HG02870 (cell line): ENCODE measurements at regions not wholly inside any gene's neighbourhood (a gene's known extent, or its start where the extent isn't known, plus 50 kb on each side); places are given as distances from the start of the nearest gene placed in this dataset.

Source experiments
- ATAC-seq: cut with Tn5 transposase; IDR thresholded peaks from one replicate; pipeline ENCODE4 v1.9.1; 2021; ENCODE audit warnings: mild to moderate bottlenecking, moderate library complexity; ENCODE audit not compliant: unreplicated experiment

GRCh38 chr12:34361721-34362316 lies 339.5 kb downstream of the ALG10 start:
- ATAC-seq: no peak

GRCh38 chr12:34363050-34363673 lies 340.9 kb downstream of the ALG10 start:
- no peak for ATAC-seq

- no peak for ATAC-seq
Measured at GRCh38 chr12:34368079-34368478, 345.8 kb downstream of the ALG10 start.

GRCh38 chr12:34371050-34371449 lies 348.8 kb downstream of the ALG10 start:
- ATAC-seq: no peak

GRCh38 chr12:34372003-34372402 lies 349.7 kb downstream of the ALG10 start:
- no peak for ATAC-seq

GRCh38 chr12:34373926-34374325 lies 351.6 kb downstream of the ALG10 start:
- no peak for ATAC-seq

- ATAC-seq: no peak
Measured at GRCh38 chr12:34376133-34376799, 354.0 kb downstream of the ALG10 start.

- no peak for ATAC-seq
Measured at GRCh38 chr12:34377243-34378035, 355.1 kb downstream of the ALG10 start.

GRCh38 chr12:34379142-34379541 lies 356.8 kb downstream of the ALG10 start:
- ATAC-seq: no peak

- no peak for ATAC-seq
Measured at GRCh38 chr12:34384693-34385092, 362.4 kb downstream of the ALG10 start.

- no peak for ATAC-seq
Measured at GRCh38 chr12:34386016-34386415, 363.7 kb downstream of the ALG10 start.

GRCh38 chr12:34386621-34387255 lies 364.4 kb downstream of the ALG10 start:
- no peak for ATAC-seq

- no peak for ATAC-seq
Measured at GRCh38 chr12:34387711-34388635, 365.7 kb downstream of the ALG10 start.

GRCh38 chr12:34388636-34389377 lies 366.5 kb downstream of the ALG10 start:
- no peak for ATAC-seq

- ATAC-seq: no peak
Measured at GRCh38 chr12:34389378-34390170, 367.3 kb downstream of the ALG10 start.

GRCh38 chr12:34390171-34390841 lies 368.0 kb downstream of the ALG10 start:
- ATAC-seq: no peak

- no peak for ATAC-seq
Measured at GRCh38 chr12:34390846-34391700, 368.8 kb downstream of the ALG10 start.
